ENCODE measurements at regions not wholly inside any gene's neighbourhood (a gene's known extent, or its start where the extent isn't known, plus 50 kb on each side); places are given as distances from the start of the nearest gene placed in this dataset.

GRCh38 chr17:77694391-77695363 is 263.8 kb upstream of the TNRC6C start:
- CTCF ChIA-PET: no interaction called here
- no peak for TF ChIP-seq CTCF (IDR thresholded peaks at IDR 0.05; ENCODE audit: insufficient read depth, low read length, missing control alignments)
- POLR2A ChIA-PET: no interaction called here
- no peak overlapping the region for H3K4me3 ChIP-seq (ENCODE audit: low read depth, low read length)
- DNase-seq (ENCODE audit: low read depth, low spot score): no peak

GRCh38 chr17:77695386-77695785 is 263.1 kb upstream of the TNRC6C start:
- ChIA-PET POLR2A (no interaction called here), CTCF (no interaction called here)
- DNase-seq (ENCODE audit: low read depth, low spot score): no peak
- no peak for TF ChIP-seq CTCF (IDR thresholded peaks at IDR 0.05; ENCODE audit: insufficient read depth, low read length, missing control alignments)
- H3K4me3 ChIP-seq (ENCODE audit: low read depth, low read length): no peak overlapping the region

GRCh38 chr17:77696151-77696720 is 262.3 kb upstream of the TNRC6C start:
- CTCF ChIA-PET: no interaction called here
- H3K4me3 ChIP-seq (ENCODE audit: low read depth, low read length): no peak overlapping the region
- POLR2A ChIA-PET: no interaction called here
- no peak for DNase-seq (ENCODE audit: low read depth, low spot score)
- no peak for TF ChIP-seq CTCF (IDR thresholded peaks at IDR 0.05; ENCODE audit: insufficient read depth, low read length, missing control alignments)

- TF ChIP-seq CTCF (IDR thresholded peaks at IDR 0.05; ENCODE audit: insufficient read depth, low read length, missing control alignments): no peak
- ChIA-PET POLR2A (no interaction called here), CTCF (no interaction called here)
These were observed 261.6 kb upstream of the TNRC6C start for GRCh38 chr17:77696721-77697460.

GRCh38 chr17:77697480-77698400 is 260.8 kb upstream of the TNRC6C start:
- CTCF ChIA-PET: no interaction called here
- TF ChIP-seq CTCF (IDR thresholded peaks at IDR 0.05; ENCODE audit: insufficient read depth, low read length, missing control alignments): no peak
- POLR2A ChIA-PET: no interaction called here
- DNase-seq (ENCODE audit: low read depth, low spot score): no peak
- H3K4me3 ChIP-seq (ENCODE audit: low read depth, low read length): no peak overlapping the region

More at GRCh38 chr17:77696721-77697460, 261.6 kb upstream of the TNRC6C start:
- no peak for DNase-seq (ENCODE audit: low read depth, low spot score)
- H3K4me3 ChIP-seq (ENCODE audit: low read depth, low read length): no peak overlapping the region

All from AG04449 (cell line).